Glutamatergic neuron (in vitro differentiated cells): ENCODE measurements at regions not wholly inside any gene's neighbourhood (a gene's known extent, or its start where the extent isn't known, plus 50 kb on each side); places are given as distances from the start of the nearest gene placed in this dataset.

Experiments
- DNase-seq: peaks from one replicate; pipeline ENCODE4 v3.0.0; 2022
- H3K27ac Mint-ChIP-seq: one replicate; pipeline ENCODE4 v1.8.0; 2020; ENCODE audit warnings: mild to moderate bottlenecking, mixed read lengths, inconsistent platforms; ENCODE audit not compliant: unreplicated experiment
- H3K27me3 Mint-ChIP-seq: one replicate; pipeline ENCODE4 v1.8.0; 2020; ENCODE audit warnings: mild to moderate bottlenecking, moderate library complexity, mixed read lengths, inconsistent platforms; ENCODE audit not compliant: unreplicated experiment
- H3K36me3 Mint-ChIP-seq: one replicate; pipeline ENCODE4 v1.8.0; 2020; ENCODE audit warnings: mild to moderate bottlenecking, mixed read lengths, inconsistent platforms; ENCODE audit not compliant: unreplicated experiment
- H3K4me1 Mint-ChIP-seq: one replicate; pipeline ENCODE4 v1.8.0; 2020; ENCODE audit warnings: mild to moderate bottlenecking, low read depth, mixed read lengths, inconsistent platforms; ENCODE audit not compliant: unreplicated experiment
- H3K4me3 Mint-ChIP-seq: one replicate; pipeline ENCODE4 v1.8.0; 2020; ENCODE audit warnings: mild to moderate bottlenecking, mixed read lengths, inconsistent platforms; ENCODE audit not compliant: unreplicated experiment
- H3K9me3 Mint-ChIP-seq: one replicate; pipeline ENCODE4 v1.8.0; 2020; ENCODE audit warnings: mild to moderate bottlenecking, moderate library complexity, mixed read lengths, inconsistent platforms; ENCODE audit not compliant: unreplicated experiment
- CTCF ChIP-seq: fragments of 200-600 bp; sonication (generic); IDR thresholded peaks from one replicate; pipeline ENCODE4 v1.5.0; 2021; ENCODE audit not compliant: partially characterized antibody, unreplicated experiment

- TF ChIP-seq CTCF: no peak
- Mint-ChIP-seq H3K4me3 (no peak overlapping the region), H3K36me3 (no peaks in the 10 kb centered on the region), H3K4me1 (no peaks in the 10 kb centered on the region), H3K27me3 (no peaks in the 10 kb centered on the region), H3K27ac (no peak overlapping the region), H3K9me3 (no peaks in the 10 kb centered on the region)
- no peak for DNase-seq
Observed at GRCh38 chrX:94560930-94561329, 886.9 kb downstream of the FAM133A start.

- H3K4me1 Mint-ChIP-seq: no peaks in the 10 kb centered on the region
- no peaks in the 10 kb centered on the region for H3K27me3 Mint-ChIP-seq
Observed at GRCh38 chrX:94576367-94577004, 902.5 kb downstream of the FAM133A start.

GRCh38 chrX:94600077-94600476, 926.1 kb downstream of the FAM133A start:
- Mint-ChIP-seq H3K4me1 (no peaks in the 10 kb centered on the region), H3K36me3 (no peaks in the 10 kb centered on the region), H3K27me3 (no peaks in the 10 kb centered on the region), H3K4me3 (no peak overlapping the region), H3K27ac (no peak overlapping the region), H3K9me3 (no peaks in the 10 kb centered on the region)
- no peak for TF ChIP-seq CTCF
- no peak for DNase-seq

More at GRCh38 chrX:94576367-94577004, 902.5 kb downstream of the FAM133A start:
- H3K27ac Mint-ChIP-seq: no peak overlapping the region
- TF ChIP-seq CTCF: peak; percentile 52
- no peaks in the 10 kb centered on the region for H3K36me3 Mint-ChIP-seq
- no peak overlapping the region for H3K4me3 Mint-ChIP-seq
- no peaks in the 10 kb centered on the region for H3K9me3 Mint-ChIP-seq
- no peak for DNase-seq

GRCh38 chrX:94612140-94612539, 938.1 kb downstream of the FAM133A start:
- Mint-ChIP-seq H3K27ac (no peak overlapping the region), H3K9me3 (no peaks in the 10 kb centered on the region), H3K36me3 (no peaks in the 10 kb centered on the region), H3K4me3 (no peak overlapping the region), H3K27me3 (no peaks in the 10 kb centered on the region), H3K4me1 (no peaks in the 10 kb centered on the region)
- DNase-seq: no peak
- no peak for TF ChIP-seq CTCF

GRCh38 chrX:94633237-94633636, 959.2 kb downstream of the FAM133A start:
- no peaks in the 10 kb centered on the region for H3K9me3 Mint-ChIP-seq
- no peak for DNase-seq
- no peak overlapping the region for H3K4me3 Mint-ChIP-seq
- H3K4me1 Mint-ChIP-seq: no peaks in the 10 kb centered on the region
- no peak for TF ChIP-seq CTCF
- peaks cover 5% of the 10 kb centered on the region for H3K36me3 Mint-ChIP-seq
- H3K27me3 Mint-ChIP-seq: no peaks in the 10 kb centered on the region
- H3K27ac Mint-ChIP-seq: no peak overlapping the region
